Progenitor cell of endocrine pancreas (in vitro differentiated cells): ENCODE measurements at regions not wholly inside any gene's neighbourhood (a gene's known extent, or its start where the extent isn't known, plus 50 kb on each side); places are given as distances from the start of the nearest gene placed in this dataset.
A peak's percentile ranks its signal among the peaks of the same experiment; 100 is the strongest.

ENCODE experiments used
- DNase-seq: peaks from one replicate; pipeline ENCODE4 v3.0.0; 2021; ENCODE audit warnings: low spot score; ENCODE audit not compliant: unreplicated experiment
- H3K27ac Mint-ChIP-seq: 2 replicates; pipeline ENCODE4 v1.8.0; 2021; ENCODE audit warnings: mild to moderate bottlenecking, moderate library complexity, mixed read lengths
- H3K27me3 Mint-ChIP-seq: 2 replicates; pipeline ENCODE4 v1.8.0; 2021; ENCODE audit warnings: mixed read lengths
- H3K36me3 Mint-ChIP-seq: 2 replicates; pipeline ENCODE4 v1.8.0; 2022; ENCODE audit warnings: mixed read lengths; ENCODE audit not compliant: insufficient read depth
- H3K4me1 Mint-ChIP-seq: 2 replicates; pipeline ENCODE4 v1.8.0; 2021; ENCODE audit warnings: low read depth, mixed read lengths
- H3K4me3 Mint-ChIP-seq: 2 replicates; pipeline ENCODE4 v1.8.0; 2021; ENCODE audit warnings: low read depth, mild to moderate bottlenecking, moderate library complexity, mixed read lengths
- H3K9me3 Mint-ChIP-seq: 2 replicates; pipeline ENCODE4 v1.8.0; 2021; ENCODE audit warnings: low read depth, mixed read lengths
- CTCF ChIP-seq: fragments of 200-600 bp; sonication (generic); IDR thresholded peaks from one replicate; pipeline ENCODE4 v1.5.0; 2021; ENCODE audit warnings: antibody characterized with exemption, mild to moderate bottlenecking; ENCODE audit not compliant: unreplicated experiment

GRCh38 chr2:4962419-4962818, 729.8 kb upstream of the SOX11 start:
- peaks cover 3% of the 10 kb centered on the region for H3K4me1 Mint-ChIP-seq
- no peak for TF ChIP-seq CTCF
- no peak for DNase-seq
- no peak overlapping the region for H3K4me3 Mint-ChIP-seq
- no peak overlapping the region for H3K27ac Mint-ChIP-seq
- peaks cover 6% of the 10 kb centered on the region for H3K27me3 Mint-ChIP-seq
- H3K36me3 Mint-ChIP-seq = no peaks in the 10 kb centered on the region
- H3K9me3 Mint-ChIP-seq = no peaks in the 10 kb centered on the region

GRCh38 chr2:4963106-4963505, 729.1 kb upstream of the SOX11 start:
- Mint-ChIP-seq H3K9me3 (no peaks in the 10 kb centered on the region), H3K36me3 (no peaks in the 10 kb centered on the region), H3K4me3 (no peak overlapping the region), H3K27ac (peak overlapping the region; percentile 2), H3K4me1 (no peaks in the 10 kb centered on the region), H3K27me3 (peaks cover 6% of the 10 kb centered on the region)
- TF ChIP-seq CTCF = no peak
- DNase-seq = no peak

- Mint-ChIP-seq H3K36me3 (no peaks in the 10 kb centered on the region), H3K27me3 (peaks cover 6% of the 10 kb centered on the region), H3K9me3 (no peaks in the 10 kb centered on the region), H3K4me1 (no peaks in the 10 kb centered on the region), H3K27ac (no peak overlapping the region), H3K4me3 (no peak overlapping the region)
- no peak for DNase-seq
- TF ChIP-seq CTCF = no peak
These were observed 728.1 kb upstream of the SOX11 start for GRCh38 chr2:4964001-4964540.

DNA sequence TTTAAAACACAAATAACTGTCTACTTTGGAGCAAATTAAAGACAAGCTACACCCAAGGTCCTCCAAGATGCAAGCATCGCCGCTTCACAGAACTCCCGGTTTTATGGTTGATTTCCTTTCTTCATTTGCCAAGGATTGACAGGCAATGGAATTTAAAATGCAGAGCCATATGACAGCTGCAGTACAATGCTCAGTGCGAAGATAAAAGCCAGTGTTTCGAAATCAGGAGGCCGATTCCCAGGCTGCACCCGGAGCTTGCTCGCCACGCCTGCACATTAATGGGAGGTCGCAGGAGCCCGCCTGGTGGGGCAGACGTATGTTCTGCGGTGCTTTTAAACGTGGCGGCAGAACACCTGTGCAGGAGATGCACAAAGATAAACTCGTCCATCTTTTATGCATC, 727.6 kb upstream of the SOX11 start:
- Mint-ChIP-seq H3K4me1 (no peaks in the 10 kb centered on the region), H3K27me3 (peaks cover 6% of the 10 kb centered on the region), H3K27ac (no peak overlapping the region), H3K9me3 (no peaks in the 10 kb centered on the region), H3K4me3 (no peak overlapping the region), H3K36me3 (no peaks in the 10 kb centered on the region)
- no peak for DNase-seq
- TF ChIP-seq CTCF = no peak

DNA sequence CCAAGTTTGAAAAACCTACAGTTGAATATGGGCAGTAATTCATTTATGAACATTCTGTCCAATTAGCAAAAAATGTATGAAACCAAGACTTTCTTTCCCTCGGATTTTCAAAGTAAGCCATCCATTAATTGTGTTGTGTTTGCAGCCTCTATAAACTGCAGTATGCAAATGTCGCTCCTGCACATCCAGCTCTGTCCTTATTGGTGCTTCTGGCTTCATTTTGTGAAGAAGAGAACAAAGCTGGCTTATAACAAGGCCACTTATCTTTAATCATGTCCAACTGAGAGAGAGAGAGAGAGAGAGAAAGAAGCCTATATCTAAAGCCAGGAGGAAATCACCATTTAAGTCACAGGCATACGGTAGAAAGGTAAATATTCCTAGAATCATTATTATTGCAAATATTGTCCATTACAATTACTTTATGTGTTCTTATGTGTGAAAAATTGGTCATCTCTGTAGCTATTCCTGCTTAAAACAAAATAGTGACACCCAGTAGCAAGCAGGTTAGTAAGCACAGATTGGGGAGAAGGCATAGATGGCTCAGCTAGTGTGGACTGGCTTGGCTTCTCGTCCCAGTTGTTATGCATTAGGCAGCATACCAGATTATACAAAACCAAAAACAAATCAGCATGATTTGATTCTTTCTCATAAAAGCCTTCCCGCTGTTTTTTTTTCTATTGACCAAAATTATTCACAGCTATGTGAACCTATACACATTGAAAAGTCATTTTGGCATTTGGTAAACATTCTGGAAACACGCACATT, 726.4 kb upstream of the SOX11 start:
- no peaks in the 10 kb centered on the region for H3K36me3 Mint-ChIP-seq
- H3K27ac Mint-ChIP-seq = no peak overlapping the region
- H3K4me1 Mint-ChIP-seq = no peaks in the 10 kb centered on the region
- H3K27me3 Mint-ChIP-seq = peaks cover 3% of the 10 kb centered on the region
- no peak overlapping the region for H3K4me3 Mint-ChIP-seq
- DNase-seq = no peak
- H3K9me3 Mint-ChIP-seq = no peaks in the 10 kb centered on the region
- no peak for TF ChIP-seq CTCF
